GM18861 (cell line): ENCODE measurements at regions not wholly inside any gene's neighbourhood (a gene's known extent, or its start where the extent isn't known, plus 50 kb on each side); places are given as distances from the start of the nearest gene placed in this dataset.

Experiments used
- ATAC-seq: cut with Tn5 transposase; IDR thresholded peaks from one replicate; pipeline ENCODE4 v1.9.1; 2021; ENCODE audit not compliant: unreplicated experiment

- no peak for ATAC-seq
Observed at GRCh38 chr22:46065691-46066454, 84.5 kb upstream of the PPARA start.

GRCh38 chr22:46066691-46067090, 83.6 kb upstream of the PPARA start:
- ATAC-seq: no peak

- ATAC-seq: no peak
Observed at GRCh38 chr22:46067159-46068111, 82.9 kb upstream of the PPARA start.

- no peak for ATAC-seq
Observed at GRCh38 chr22:46068181-46068592, 82.1 kb upstream of the PPARA start.

- no peak for ATAC-seq
Observed at GRCh38 chr22:46068593-46069491, 81.5 kb upstream of the PPARA start.

GRCh38 chr22:46069521-46070214, 80.7 kb upstream of the PPARA start:
- ATAC-seq: no peak

- peak; percentile 22 for ATAC-seq
Observed at GRCh38 chr22:46070215-46070802, 80.0 kb upstream of the PPARA start.

- peak; percentile 31 for ATAC-seq
Observed at GRCh38 chr22:46070803-46071450, 79.4 kb upstream of the PPARA start.

GRCh38 chr22:46071451-46072109, 78.7 kb upstream of the PPARA start:
- ATAC-seq: peak; percentile 7

- ATAC-seq: peak; percentile 29
Observed at GRCh38 chr22:46072110-46072881, 78.0 kb upstream of the PPARA start.

GRCh38 chr22:46072981-46073682, 77.2 kb upstream of the PPARA start:
- ATAC-seq: no peak

GRCh38 chr22:46073683-46074504, 76.4 kb upstream of the PPARA start:
- no peak for ATAC-seq

GRCh38 chr22:46074771-46075551, 75.4 kb upstream of the PPARA start:
- ATAC-seq: no peak

- ATAC-seq: no peak
Observed at GRCh38 chr22:46075764-46076531, 74.4 kb upstream of the PPARA start.

GRCh38 chr22:46076651-46077339, 73.5 kb upstream of the PPARA start:
- no peak for ATAC-seq
